GM19463 (cell line): ENCODE measurements at regions not wholly inside any gene's neighbourhood (a gene's known extent, or its start where the extent isn't known, plus 50 kb on each side); places are given as distances from the start of the nearest gene placed in this dataset.

ENCODE experiments used
- ATAC-seq: cut with Tn5 transposase; IDR thresholded peaks from one replicate; pipeline ENCODE4 v1.9.1; 2021; ENCODE audit warnings: mild to moderate bottlenecking, moderate library complexity; ENCODE audit not compliant: unreplicated experiment

GRCh38 chr16:65876056-65876408 is 490.5 kb upstream of the CDH5 start:
- no peak for ATAC-seq

- no peak for ATAC-seq
These were observed 491.0 kb upstream of the CDH5 start for GRCh38 chr16:65875381-65876055.

GRCh38 chr16:65869261-65869660 is 497.2 kb upstream of the CDH5 start:
- no peak for ATAC-seq

GRCh38 chr16:65867276-65867960 is 499.1 kb upstream of the CDH5 start:
- ATAC-seq: no peak

- ATAC-seq: no peak
These were observed 503.3 kb upstream of the CDH5 start for GRCh38 chr16:65863236-65863635.

GRCh38 chr16:65861131-65861731 is 505.3 kb upstream of the CDH5 start:
- ATAC-seq: no peak

GRCh38 chr16:65855171-65856145 is 511.0 kb upstream of the CDH5 start:
- ATAC-seq: no peak

- no peak for ATAC-seq
These were observed 520.3 kb upstream of the CDH5 start for GRCh38 chr16:65846210-65846602.

GRCh38 chr16:65845466-65846209 is 520.9 kb upstream of the CDH5 start:
- no peak for ATAC-seq

- no peak for ATAC-seq
These were observed 522.5 kb upstream of the CDH5 start for GRCh38 chr16:65843941-65844340.

GRCh38 chr16:65842067-65842466 is 524.4 kb upstream of the CDH5 start:
- no peak for ATAC-seq

GRCh38 chr16:65838001-65838400 is 528.5 kb upstream of the CDH5 start:
- ATAC-seq: no peak

GRCh38 chr16:65837464-65837863 is 529.0 kb upstream of the CDH5 start:
- no peak for ATAC-seq

- ATAC-seq: no peak
These were observed 531.8 kb upstream of the CDH5 start for GRCh38 chr16:65834688-65835087.

- ATAC-seq: no peak
These were observed 533.2 kb upstream of the CDH5 start for GRCh38 chr16:65833171-65833871.

GRCh38 chr16:65832679-65833078 is 533.8 kb upstream of the CDH5 start:
- ATAC-seq: no peak

GRCh38 chr16:65831903-65832666 is 534.4 kb upstream of the CDH5 start:
- no peak for ATAC-seq

GRCh38 chr16:65829076-65829475 is 537.4 kb upstream of the CDH5 start:
- no peak for ATAC-seq

GRCh38 chr16:65828296-65828695 is 538.2 kb upstream of the CDH5 start:
- ATAC-seq: no peak
